GM13977 (cell line): ENCODE measurements at regions not wholly inside any gene's neighbourhood (a gene's known extent, or its start where the extent isn't known, plus 50 kb on each side); places are given as distances from the start of the nearest gene placed in this dataset.

Source experiments
- DNase-seq: peaks from one replicate; pipeline ENCODE4 v3.0.0; 2012; ENCODE audit warnings: low spot score
- CTCF ChIP-seq: IDR thresholded peaks from 2 replicates; pipeline ENCODE4 v1.5.1; 2012; ENCODE audit warnings: mild to moderate bottlenecking, control low read depth; ENCODE audit not compliant: insufficient read depth; ENCODE audit errors: extremely low read depth, missing control alignments
- in situ Hi-C: fragments of 300-500 bp; cut with MboI; formaldehyde crosslinking; loops from one replicate; pipeline ENCODE4 v1.12.0; 2022; ENCODE audit warnings: low sequenced_read_pairs, low pct_unique_long_range_greater_than_20kb, mixed read lengths, inconsistent platforms; ENCODE audit not compliant: unreplicated experiment

GRCh38 chr6:47106721-47107197, 64.6 kb upstream of the ADGRF1 start:
- no peak for TF ChIP-seq CTCF
- in situ Hi-C loops: no loop called here
- DNase-seq: no peak

GRCh38 chr6:47106216-47106615, 64.1 kb upstream of the ADGRF1 start:
- in situ Hi-C loops: no loop called here
- no peak for DNase-seq
- no peak for TF ChIP-seq CTCF

GRCh38 chr6:47105469-47106178, 63.5 kb upstream of the ADGRF1 start:
- in situ Hi-C loops: no loop called here
- no peak for DNase-seq
- no peak for TF ChIP-seq CTCF

- TF ChIP-seq CTCF: no peak
- no peak for DNase-seq
- in situ Hi-C loops: no loop called here
These were observed 61.8 kb upstream of the ADGRF1 start for GRCh38 chr6:47103931-47104330.

DNA sequence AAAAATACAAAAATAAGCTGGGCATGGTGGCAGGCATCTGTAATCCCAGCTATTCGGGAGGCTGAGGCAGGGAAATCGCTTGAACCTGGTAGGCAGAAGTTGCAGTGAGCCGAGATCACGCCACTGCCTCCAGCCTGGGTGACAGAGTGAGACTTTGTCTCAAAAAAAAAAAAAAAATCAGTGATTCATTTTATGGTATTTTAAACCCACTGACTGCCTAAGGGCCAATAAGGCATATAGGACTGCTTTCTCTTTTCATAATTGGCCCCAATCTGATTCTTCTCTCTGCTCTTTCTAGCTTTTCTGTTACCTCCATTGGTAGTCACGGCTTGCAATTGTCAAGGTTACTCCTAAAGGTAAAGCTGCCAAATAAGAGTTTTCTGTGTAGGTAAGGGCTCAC, 60.2 kb upstream of the ADGRF1 start:
- in situ Hi-C loops: no loop called here
- no peak for DNase-seq
- no peak for TF ChIP-seq CTCF

GRCh38 chr6:47098570-47098993, 56.5 kb upstream of the ADGRF1 start:
- in situ Hi-C loops: loop anchor here (5.0 kb wide), 1 partner anchor 209 kb away; the partner anchor contains the start of gene TNFRSF21
- DNase-seq: no peak
- no peak for TF ChIP-seq CTCF
